ENCODE measurements at regions not wholly inside any gene's neighbourhood (a gene's known extent, or its start where the extent isn't known, plus 50 kb on each side); places are given as distances from the start of the nearest gene placed in this dataset.

DNA sequence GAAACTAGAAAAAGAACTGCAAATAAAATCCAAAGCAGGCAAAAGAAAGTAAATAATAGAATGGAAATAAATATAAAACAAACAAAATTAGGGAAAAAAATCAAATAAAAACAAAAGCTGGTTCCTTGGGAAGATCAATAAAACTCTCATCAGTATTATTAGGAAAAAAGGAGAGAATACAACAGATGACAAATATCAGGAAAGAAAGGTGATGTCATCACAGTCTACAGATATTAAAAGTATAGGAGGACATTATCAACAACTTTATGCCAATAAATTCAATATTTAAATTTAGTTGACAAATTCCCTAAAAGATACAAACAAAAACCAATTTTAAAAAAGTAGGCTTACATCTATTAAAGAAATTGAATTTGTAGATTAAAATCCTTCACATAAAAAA, 107.4 kb upstream of the FOXN3 start:
- Histone ChIP-seq H3K36me3 (ENCODE audit: control insufficient read depth, low read length) (no peaks in the 10 kb centered on the region), H3K4me3 (ENCODE audit: low read length) (no peak overlapping the region), H3K4me1 (ENCODE audit: control insufficient read depth, low read length) (no peaks in the 10 kb centered on the region), H3K79me2 (ENCODE audit: control insufficient read depth, low read length) (no peaks in the 10 kb centered on the region), H3K9me2 (replicated peaks; ENCODE audit: control insufficient read depth, low read length) (no peaks in the 10 kb centered on the region), H3K9me3 (ENCODE audit: control insufficient read depth, insufficient read depth, low read length) (peaks cover 3% of the 10 kb centered on the region; the same call in 1 of the 2 replicates), H3K27me3 (ENCODE audit: control insufficient read depth, low read length) (no peaks in the 10 kb centered on the region), H3F3A (ENCODE audit: control insufficient read depth, insufficient read depth) (no peaks in the 10 kb centered on the region), H3K4me2 (ENCODE audit: low read length) (no peak overlapping the region), H4K20me1 (ENCODE audit: control insufficient read depth, insufficient read depth, low read depth, low read length) (no peaks in the 10 kb centered on the region), H3K27ac (ENCODE audit: low read depth, low read length) (no peak overlapping the region)
- TF ChIP-seq EZH2phosphoT487 (IDR thresholded peaks at IDR 0.05; ENCODE audit: borderline replicate concordance, low read length): no peak
- TF ChIP-seq, protein P1, sequence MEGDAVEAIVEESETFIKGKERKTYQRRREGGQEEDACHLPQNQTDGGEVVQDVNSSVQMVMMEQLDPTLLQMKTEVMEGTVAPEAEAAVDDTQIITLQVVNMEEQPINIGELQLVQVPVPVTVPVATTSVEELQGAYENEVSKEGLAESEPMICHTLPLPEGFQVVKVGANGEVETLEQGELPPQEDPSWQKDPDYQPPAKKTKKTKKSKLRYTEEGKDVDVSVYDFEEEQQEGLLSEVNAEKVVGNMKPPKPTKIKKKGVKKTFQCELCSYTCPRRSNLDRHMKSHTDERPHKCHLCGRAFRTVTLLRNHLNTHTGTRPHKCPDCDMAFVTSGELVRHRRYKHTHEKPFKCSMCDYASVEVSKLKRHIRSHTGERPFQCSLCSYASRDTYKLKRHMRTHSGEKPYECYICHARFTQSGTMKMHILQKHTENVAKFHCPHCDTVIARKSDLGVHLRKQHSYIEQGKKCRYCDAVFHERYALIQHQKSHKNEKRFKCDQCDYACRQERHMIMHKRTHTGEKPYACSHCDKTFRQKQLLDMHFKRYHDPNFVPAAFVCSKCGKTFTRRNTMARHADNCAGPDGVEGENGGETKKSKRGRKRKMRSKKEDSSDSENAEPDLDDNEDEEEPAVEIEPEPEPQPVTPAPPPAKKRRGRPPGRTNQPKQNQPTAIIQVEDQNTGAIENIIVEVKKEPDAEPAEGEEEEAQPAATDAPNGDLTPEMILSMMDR (IDR thresholded peaks at IDR 0.05; ENCODE audit: low read depth, low read length, poor library complexity, severe bottlenecking): no peak

DNA sequence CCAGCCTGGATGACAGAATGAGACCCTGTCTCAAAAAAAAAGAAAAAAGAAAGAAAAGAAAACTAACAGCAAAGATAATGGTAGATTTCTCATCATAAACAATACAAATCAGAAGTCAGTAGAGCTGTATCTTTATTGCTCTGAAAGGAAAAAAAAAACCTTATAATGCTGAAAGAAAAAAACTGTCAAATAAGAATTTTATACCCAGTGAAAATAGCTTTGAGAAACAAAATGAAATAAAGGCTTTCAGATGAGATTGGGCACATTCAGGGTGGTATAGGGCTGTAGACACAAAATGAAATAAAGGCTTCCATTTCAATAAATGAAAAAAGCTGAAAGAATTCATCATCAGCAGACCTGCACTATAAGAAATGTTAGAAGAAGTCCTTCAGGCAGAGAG, 105.0 kb upstream of the FOXN3 start:
- no peaks in the 10 kb centered on the region for H3F3A ChIP-seq (ENCODE audit: control insufficient read depth, insufficient read depth)
- no peak overlapping the region for H3K27ac ChIP-seq (ENCODE audit: low read depth, low read length)
- no peaks in the 10 kb centered on the region for H4K20me1 ChIP-seq (ENCODE audit: control insufficient read depth, insufficient read depth, low read depth, low read length)
- no peak overlapping the region for H3K4me3 ChIP-seq (ENCODE audit: low read length)
- H3K79me2 ChIP-seq (ENCODE audit: control insufficient read depth, low read length): no peaks in the 10 kb centered on the region
- H3K27me3 ChIP-seq (ENCODE audit: control insufficient read depth, low read length): no peaks in the 10 kb centered on the region
- H3K9me2 ChIP-seq (replicated peaks; ENCODE audit: control insufficient read depth, low read length): no peaks in the 10 kb centered on the region
- no peak overlapping the region for H3K4me2 ChIP-seq (ENCODE audit: low read length)
- no peak for TF ChIP-seq EZH2phosphoT487 (IDR thresholded peaks at IDR 0.05; ENCODE audit: borderline replicate concordance, low read length)
- TF ChIP-seq, protein P1 (IDR thresholded peaks at IDR 0.05; ENCODE audit: low read depth, low read length, poor library complexity, severe bottlenecking): no peak
- H3K9me3 ChIP-seq (ENCODE audit: control insufficient read depth, insufficient read depth, low read length): peaks cover 3% of the 10 kb centered on the region; the same call in 1 of the 2 replicates
- no peaks in the 10 kb centered on the region for H3K4me1 ChIP-seq (ENCODE audit: control insufficient read depth, low read length)
- no peaks in the 10 kb centered on the region for H3K36me3 ChIP-seq (ENCODE audit: control insufficient read depth, low read length)

DNA sequence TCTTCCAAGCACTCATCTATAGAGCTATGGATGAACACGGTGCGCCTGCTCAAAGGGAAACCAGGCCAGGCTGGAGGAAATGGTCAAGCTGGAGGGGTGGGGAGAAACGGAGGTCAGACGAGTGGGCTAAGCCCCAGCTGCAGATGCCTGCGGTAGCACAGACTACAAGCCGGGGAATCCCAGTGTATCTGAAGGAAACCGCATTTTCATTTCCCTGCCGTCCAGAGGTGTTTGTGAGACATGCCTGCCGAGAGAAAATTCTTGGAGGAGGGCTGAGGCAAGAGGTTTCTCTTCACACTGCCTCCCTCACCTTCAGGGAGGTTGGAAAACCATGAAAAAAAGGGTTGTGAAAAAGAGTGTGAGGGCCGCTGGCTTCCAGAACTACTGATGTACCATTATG, 102.0 kb upstream of the FOXN3 start:
- H3K36me3 ChIP-seq (ENCODE audit: control insufficient read depth, low read length): no peaks in the 10 kb centered on the region

More for the DNA sequence above, 102.0 kb upstream of the FOXN3 start:
- no peaks in the 10 kb centered on the region for H3K79me2 ChIP-seq (ENCODE audit: control insufficient read depth, low read length)
- no peaks in the 10 kb centered on the region for H3F3A ChIP-seq (ENCODE audit: control insufficient read depth, insufficient read depth)
- no peaks in the 10 kb centered on the region for H4K20me1 ChIP-seq (ENCODE audit: control insufficient read depth, insufficient read depth, low read depth, low read length)
- no peak overlapping the region for H3K4me2 ChIP-seq (ENCODE audit: low read length)
- H3K27ac ChIP-seq (ENCODE audit: low read depth, low read length): no peak overlapping the region
- no peaks in the 10 kb centered on the region for H3K9me2 ChIP-seq (replicated peaks; ENCODE audit: control insufficient read depth, low read length)
- no peak overlapping the region for H3K4me3 ChIP-seq (ENCODE audit: low read length)
- no peaks in the 10 kb centered on the region for H3K4me1 ChIP-seq (ENCODE audit: control insufficient read depth, low read length)
- H3K27me3 ChIP-seq (ENCODE audit: control insufficient read depth, low read length): no peaks in the 10 kb centered on the region
- TF ChIP-seq, protein P1 (IDR thresholded peaks at IDR 0.05; ENCODE audit: low read depth, low read length, poor library complexity, severe bottlenecking): no peak
- no peak for TF ChIP-seq EZH2phosphoT487 (IDR thresholded peaks at IDR 0.05; ENCODE audit: borderline replicate concordance, low read length)
- peaks cover 3% of the 10 kb centered on the region; the same call in 1 of the 2 replicates for H3K9me3 ChIP-seq (ENCODE audit: control insufficient read depth, insufficient read depth, low read length)

Measured in DOHH2 (cell line).